GM19328 (cell line): ENCODE measurements at regions not wholly inside any gene's neighbourhood (a gene's known extent, or its start where the extent isn't known, plus 50 kb on each side); places are given as distances from the start of the nearest gene placed in this dataset.

Experiments
- ATAC-seq: cut with Tn5 transposase; IDR thresholded peaks from one replicate; pipeline ENCODE4 v1.9.1; 2021; ENCODE audit warnings: mild to moderate bottlenecking, moderate library complexity; ENCODE audit not compliant: unreplicated experiment

DNA sequence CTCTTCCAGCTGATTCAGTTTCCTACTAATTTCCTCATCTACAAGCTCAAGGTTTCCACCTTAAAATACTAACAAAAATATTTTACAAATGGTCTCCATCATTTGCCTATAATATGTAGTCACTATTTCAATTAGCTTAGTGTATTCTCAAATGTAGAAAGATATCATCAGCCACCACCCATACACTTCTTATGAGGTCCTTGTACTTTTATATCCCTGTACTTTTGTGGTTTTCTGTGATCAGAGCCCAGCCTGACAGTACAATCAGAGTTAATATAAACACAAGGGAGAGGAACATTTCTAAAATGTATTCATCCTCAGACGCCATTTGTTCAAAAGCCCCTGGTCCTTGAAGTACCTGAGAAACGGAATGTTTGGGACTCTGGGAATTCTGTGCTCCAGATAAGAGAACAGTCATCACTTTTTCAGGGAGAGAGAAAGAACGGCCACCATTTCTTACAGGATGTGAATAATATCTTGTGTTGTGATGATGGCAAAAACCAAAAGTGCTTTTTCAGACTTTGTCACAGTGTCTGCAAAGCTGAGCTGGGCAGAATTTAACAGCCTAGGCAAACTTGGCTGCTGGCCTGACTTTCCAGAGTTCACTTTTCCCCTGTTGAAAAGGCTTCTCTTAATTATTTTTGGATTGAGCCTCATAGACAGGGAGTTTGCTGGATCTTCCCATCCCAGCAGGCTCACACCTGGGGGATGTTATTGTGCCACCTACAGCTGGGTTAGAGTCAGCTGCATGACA lies 361.7 kb upstream of the ACVR2A start:
- ATAC-seq = no peak

- ATAC-seq = no peak
Observed at GRCh38 chr2:147482111-147482895, 362.5 kb upstream of the ACVR2A start.

GRCh38 chr2:147479358-147479757 lies 365.5 kb upstream of the ACVR2A start:
- no peak for ATAC-seq

DNA sequence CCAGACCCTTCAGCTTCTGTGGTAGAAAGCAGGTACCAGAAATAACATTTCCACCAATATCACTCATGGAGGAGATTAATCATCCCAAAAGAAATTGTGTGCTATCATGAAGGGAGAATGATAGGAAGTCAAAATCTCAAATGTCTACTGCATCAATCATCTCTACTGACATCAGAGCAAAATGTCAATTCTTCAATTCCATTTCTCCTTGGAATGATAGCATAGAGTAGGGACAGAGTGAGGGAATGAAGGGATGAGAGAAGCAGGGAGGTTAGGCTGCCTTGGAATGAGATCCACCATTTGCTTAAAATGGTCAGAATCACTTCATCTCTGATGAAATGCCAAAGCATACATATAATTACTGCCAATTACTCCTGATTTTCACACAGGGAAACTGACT lies 371.8 kb upstream of the ACVR2A start:
- ATAC-seq = no peak

DNA sequence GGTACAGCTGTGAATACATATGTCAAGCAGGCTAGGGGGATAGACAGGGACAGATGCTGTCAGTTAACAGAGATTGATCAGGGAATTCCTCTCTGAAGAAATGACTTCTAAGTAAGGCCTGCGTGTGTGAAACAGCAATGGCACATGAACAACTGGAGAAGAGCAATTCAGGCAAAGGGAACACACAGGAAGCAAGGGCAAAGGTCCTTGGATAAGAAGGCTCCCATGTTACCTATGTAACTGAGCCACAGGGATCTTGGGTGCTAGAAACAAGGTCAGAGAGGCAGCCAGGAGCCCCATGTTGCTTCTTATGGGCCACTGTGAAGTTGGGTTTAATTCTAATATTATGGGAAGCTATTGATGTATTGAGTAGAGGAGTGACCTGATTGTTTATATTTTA lies 373.7 kb upstream of the ACVR2A start:
- ATAC-seq = no peak

DNA sequence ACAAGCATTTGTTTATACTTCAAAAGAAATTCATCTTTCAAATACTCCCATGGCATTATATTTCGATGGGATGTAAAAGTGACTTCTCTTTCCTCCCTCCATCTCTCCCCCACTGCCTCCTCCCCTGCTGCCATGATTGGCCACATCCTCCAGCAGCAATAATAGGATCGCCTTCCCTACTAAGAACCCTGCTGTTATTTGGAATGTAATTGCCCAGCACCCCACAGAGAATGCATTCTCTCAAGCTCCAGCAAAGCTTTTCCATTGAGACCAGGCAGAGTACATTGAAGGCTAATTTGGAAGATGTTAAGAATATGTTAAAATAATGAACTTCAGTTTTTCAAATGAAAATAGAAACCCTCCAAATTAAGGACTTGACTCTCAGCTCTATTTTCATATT lies 375.4 kb upstream of the ACVR2A start:
- ATAC-seq = no peak

DNA sequence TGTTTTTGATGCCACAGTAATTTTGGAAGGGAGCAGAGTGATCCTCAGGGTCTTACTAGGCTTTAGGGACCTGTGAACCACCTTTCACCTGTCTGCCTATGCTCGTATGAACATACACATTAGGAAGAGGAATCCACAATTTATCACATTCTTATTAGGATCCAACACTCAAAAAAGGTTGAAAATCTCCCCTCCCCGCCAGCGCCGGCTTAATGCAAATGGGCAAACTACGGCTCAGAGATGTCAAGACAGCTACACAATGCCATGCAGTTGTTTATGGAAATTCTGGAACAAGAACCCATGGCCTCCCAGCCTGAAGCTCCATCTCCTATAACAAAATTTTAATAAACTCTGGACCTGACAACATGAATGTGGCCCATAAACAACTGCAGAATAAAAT lies 375.9 kb upstream of the ACVR2A start:
- no peak for ATAC-seq

GRCh38 chr2:147468349-147468748 lies 376.5 kb upstream of the ACVR2A start:
- no peak for ATAC-seq

- no peak for ATAC-seq
Observed at GRCh38 chr2:147467441-147467840, 377.4 kb upstream of the ACVR2A start.

- no peak for ATAC-seq
Observed at GRCh38 chr2:147464737-147465357, 380.0 kb upstream of the ACVR2A start.

- no peak for ATAC-seq
Observed at GRCh38 chr2:147463881-147464520, 380.8 kb upstream of the ACVR2A start.

- no peak for ATAC-seq
Observed at GRCh38 chr2:147460155-147460554, 384.7 kb upstream of the ACVR2A start.

- ATAC-seq = no peak
Observed at GRCh38 chr2:147456779-147457178, 388.1 kb upstream of the ACVR2A start.

DNA sequence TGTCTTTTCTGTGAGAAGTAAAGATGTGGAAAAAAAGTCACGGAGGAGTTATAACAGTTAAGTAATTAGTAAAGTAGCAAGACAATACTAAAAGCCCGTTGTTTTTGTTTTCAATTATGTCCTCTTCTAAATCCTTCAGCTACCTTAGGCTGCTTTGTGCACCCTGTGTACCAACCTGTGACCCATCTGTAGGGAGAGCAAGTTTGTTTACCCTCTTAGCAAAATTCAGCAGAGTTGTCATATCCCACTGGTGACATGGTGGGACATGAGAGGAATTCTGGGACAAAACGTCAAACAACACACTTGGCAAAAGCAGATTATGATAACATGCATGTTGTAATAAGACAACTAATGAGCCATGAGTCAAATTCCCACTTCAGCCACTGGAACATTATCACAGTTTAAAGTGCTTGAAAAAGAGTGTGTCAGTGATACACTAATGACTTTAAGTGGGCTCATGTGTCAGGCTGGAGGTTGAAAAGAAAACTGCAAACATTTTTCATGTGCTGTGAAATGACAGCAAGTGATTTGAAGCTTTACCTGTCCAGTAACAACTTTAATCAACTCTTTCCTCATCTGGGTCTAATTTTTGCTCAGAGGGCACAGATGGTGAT lies 392.8 kb upstream of the ACVR2A start:
- ATAC-seq = no peak

DNA sequence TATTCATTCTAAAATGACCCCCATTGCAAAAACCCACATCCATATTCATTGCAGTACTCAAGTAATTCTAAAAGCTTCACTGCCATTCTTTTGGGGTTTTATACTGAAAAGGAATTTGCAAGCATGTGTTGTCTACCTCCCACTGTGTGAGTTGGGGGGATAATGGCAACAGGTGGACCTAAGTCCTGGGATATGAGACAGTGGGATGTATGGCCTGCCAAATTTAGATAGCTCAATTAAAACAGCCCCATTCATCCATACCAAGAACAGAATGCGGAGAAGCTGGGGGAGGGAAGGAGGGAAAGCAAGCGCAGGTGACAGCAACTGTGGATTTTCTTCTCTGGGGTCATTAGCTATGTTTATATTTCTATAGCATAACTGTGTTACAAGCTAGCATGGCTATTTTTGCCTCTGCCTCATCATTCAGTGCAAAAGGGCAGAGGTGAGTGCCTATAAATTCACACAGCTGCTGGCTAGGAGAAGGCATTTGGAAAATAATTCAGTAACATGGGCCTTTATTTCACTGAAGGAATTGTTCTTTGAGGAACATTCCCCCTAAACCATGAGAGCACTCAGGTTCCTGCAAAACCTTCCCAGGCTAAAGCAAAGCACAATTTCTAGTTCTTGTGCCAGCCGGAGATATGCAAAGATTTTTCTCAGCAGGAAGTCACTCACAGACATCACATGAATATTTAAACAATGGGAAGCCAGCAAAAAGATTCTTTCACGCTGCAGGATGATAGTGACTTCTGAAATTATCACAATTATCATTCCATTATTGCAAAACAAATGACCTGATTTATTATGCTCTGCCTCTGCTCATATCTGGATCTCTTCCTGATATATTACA lies 393.9 kb upstream of the ACVR2A start:
- ATAC-seq = no peak

DNA sequence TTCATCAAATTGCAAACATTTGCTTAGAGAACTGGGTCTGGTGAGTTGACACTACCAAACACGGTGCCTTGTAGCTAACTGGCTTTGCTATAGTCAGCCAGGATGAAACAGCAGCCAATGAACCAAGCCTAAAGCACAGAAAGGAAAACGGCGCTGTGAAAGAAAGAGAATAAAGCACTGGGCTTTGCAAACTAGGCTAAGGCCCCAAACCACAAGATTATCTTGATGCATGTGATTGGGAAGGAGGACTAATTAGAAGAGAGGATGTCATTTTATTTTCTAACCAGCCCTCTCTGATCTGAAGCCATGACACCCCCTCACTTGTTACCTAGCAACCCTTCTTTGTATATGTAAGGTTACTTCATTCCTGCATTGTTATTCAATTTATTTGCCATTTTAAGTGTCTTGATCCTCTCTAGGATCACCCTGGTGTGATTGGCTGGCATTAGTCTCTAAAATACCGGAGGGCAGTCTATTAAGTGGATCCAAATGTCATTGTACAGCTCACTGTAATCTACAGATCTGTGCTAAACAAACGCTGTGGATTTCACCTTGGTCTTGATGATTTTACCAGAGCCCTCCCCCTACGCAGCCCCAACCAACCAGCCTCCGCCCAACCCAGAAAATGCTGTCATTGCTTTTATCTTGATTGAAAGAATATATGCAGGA lies 395.4 kb upstream of the ACVR2A start:
- ATAC-seq = no peak

GRCh38 chr2:147442816-147443215 lies 402.0 kb upstream of the ACVR2A start:
- no peak for ATAC-seq

DNA sequence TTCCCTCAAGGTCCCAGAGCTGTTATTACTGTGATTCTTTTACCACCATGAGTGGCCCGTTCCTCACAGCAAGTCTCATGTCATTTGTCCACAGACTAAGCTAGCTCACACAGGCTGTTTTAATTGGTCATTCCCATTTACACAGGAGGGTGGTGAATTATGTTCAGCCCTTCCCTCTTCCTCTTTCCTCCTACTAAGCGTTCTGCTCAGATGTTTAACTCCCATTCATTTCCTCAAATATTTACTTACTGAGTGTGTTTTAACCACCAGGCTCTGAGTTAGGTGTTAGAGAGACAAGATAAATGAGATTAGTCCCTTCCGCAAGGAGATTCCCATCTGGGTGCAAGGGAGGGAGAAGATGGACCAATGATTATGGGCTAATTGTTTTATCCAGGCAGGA lies 403.6 kb upstream of the ACVR2A start:
- ATAC-seq = no peak

DNA sequence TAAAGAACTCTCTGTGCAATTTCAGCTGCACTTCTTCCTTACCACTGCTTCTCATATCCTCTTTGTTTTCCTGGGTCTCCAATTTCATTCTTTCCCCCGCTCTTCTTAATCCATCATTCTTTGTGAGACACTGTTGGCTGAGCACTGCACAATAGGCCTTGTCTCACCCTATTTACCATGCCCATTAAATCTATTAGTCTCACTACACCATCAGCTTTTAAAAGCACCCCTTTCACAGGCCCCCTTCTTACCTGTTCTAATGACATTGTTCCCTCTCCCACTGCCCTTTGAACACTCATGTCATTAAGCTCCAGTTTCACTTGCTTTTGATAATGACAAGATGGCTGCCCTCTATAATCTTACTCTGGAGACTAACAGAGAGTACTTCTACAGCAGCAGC lies 404.1 kb upstream of the ACVR2A start:
- ATAC-seq = no peak

DNA sequence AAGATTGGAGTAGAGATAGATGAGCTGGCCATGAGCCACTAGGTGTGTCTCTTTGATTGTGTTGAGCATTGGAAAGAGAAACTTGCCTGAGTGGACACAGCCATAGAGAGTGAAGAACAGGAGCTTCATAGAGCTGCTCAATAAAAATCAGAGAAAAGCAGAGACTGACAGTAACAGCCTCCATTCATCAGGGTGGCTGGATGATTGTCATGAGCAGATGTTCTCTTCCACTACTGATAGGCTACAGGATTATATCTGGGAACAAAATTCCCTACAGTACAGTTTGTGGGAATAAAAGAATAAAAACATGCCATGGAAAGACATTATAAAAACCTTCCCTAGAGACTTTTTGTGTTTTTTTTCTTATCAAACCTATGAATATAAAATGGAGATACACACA lies 404.8 kb upstream of the ACVR2A start:
- no peak for ATAC-seq
